IMR-90 (cell line): ENCODE measurements at regions not wholly inside any gene's neighbourhood (a gene's known extent, or its start where the extent isn't known, plus 50 kb on each side); places are given as distances from the start of the nearest gene placed in this dataset.

ENCODE experiments used
- ATAC-seq: fragments of 200-7000 bp; cut with Tn5 transposase; 2 replicates; pipeline ENCODE4 v1.9.1; 2020; ENCODE audit warnings: low read depth, mild to moderate bottlenecking, moderate library complexity
- BruUV-seq: library from RNA; stranded (reverse); fragments of 400-500 nt; replicated peaks from 2 replicates; lab custom pipeline; 2021; lab: Mats Ljungman, UMichigan
- CTCF ChIA-PET: fragments of 300-600 bp; formaldehyde crosslinking; extraction: SDS; loops from one replicate; lab custom pipeline; 2021; ENCODE audit warnings: antibody characterized with exemption; lab: Yijun Ruan, JAX
- POLR2A ChIA-PET: fragments of 300-600 bp; sonication (Branson Sonifier 250); formaldehyde crosslinking; loops from one replicate; lab custom pipeline; 2022; ENCODE audit warnings: antibody characterized with exemption; ENCODE audit not compliant: unreplicated experiment; lab: Charles Lee
- DNase-seq: peaks from one replicate; pipeline ENCODE4 v3.0.0; 2013
- H2AFZ ChIP-seq: replicated peaks from 2 replicates; pipeline ENCODE3; 2013; ENCODE audit warnings: low read length, mild to moderate bottlenecking; ENCODE audit not compliant: poor library complexity
- H2AK5ac ChIP-seq: 2 replicates; pipeline ENCODE4 v1.6.1; 2013; ENCODE audit warnings: low read depth, low read length, inconsistent platforms
- H2AK9ac ChIP-seq: replicated peaks from 2 replicates; pipeline ENCODE3; 2013; ENCODE audit warnings: mild to moderate bottlenecking, low read depth, low read length, moderate library complexity; ENCODE audit not compliant: poor library complexity
- H2BK120ac ChIP-seq: 2 replicates; pipeline ENCODE4 v1.6.1; 2013; ENCODE audit warnings: low read depth, low read length, inconsistent platforms
- H2BK15ac ChIP-seq: 3 replicates; pipeline ENCODE4 v1.6.1; 2013; ENCODE audit warnings: low read depth, low read length, inconsistent platforms
- H2BK20ac ChIP-seq: 2 replicates; pipeline ENCODE4 v1.6.1; 2013; ENCODE audit warnings: low read depth, mild to moderate bottlenecking, inconsistent platforms, low read length, moderate library complexity
- H2BK5ac ChIP-seq: 2 replicates; pipeline ENCODE4 v1.6.1; 2013; ENCODE audit warnings: mild to moderate bottlenecking, low read depth, low read length, inconsistent platforms; ENCODE audit not compliant: poor library complexity, severe bottlenecking
- H3K14ac ChIP-seq: replicated peaks from 2 replicates; pipeline ENCODE4 v1.6.1; 2013; ENCODE audit warnings: low read depth, low read length, inconsistent platforms
- H3K18ac ChIP-seq: 2 replicates; pipeline ENCODE4 v1.6.1; 2013; ENCODE audit warnings: low read depth, low read length, control low read depth
- H3K23ac ChIP-seq: 2 replicates; pipeline ENCODE4 v1.6.1; 2013; ENCODE audit warnings: low read depth, low read length, inconsistent platforms
- H3K27ac ChIP-seq: 2 replicates; pipeline ENCODE4 v1.5.1; 2013; ENCODE audit warnings: mild to moderate bottlenecking, control low read depth, low read length; ENCODE audit not compliant: insufficient read depth
- H3K27me3 ChIP-seq: 2 replicates; pipeline ENCODE4 v1.6.1; 2013; ENCODE audit warnings: low read length; ENCODE audit not compliant: control insufficient read depth, insufficient read depth
- H3K36me3 ChIP-seq: 2 replicates; pipeline ENCODE4 v1.6.1; 2013; ENCODE audit warnings: low read length, mixed read lengths; ENCODE audit not compliant: control insufficient read depth, insufficient read depth
- H3K4ac ChIP-seq: 2 replicates; pipeline ENCODE4 v1.6.1; 2013; ENCODE audit warnings: low read depth, low read length, inconsistent platforms
- H3K4me1 ChIP-seq: 2 replicates; pipeline ENCODE4 v1.6.1; 2013; ENCODE audit warnings: low read length, mixed read lengths; ENCODE audit not compliant: control insufficient read depth, insufficient read depth
- H3K4me2 ChIP-seq: 2 replicates; pipeline ENCODE4 v1.6.1; 2013; ENCODE audit warnings: low read depth, mild to moderate bottlenecking, control low read depth, low read length, moderate library complexity
- H3K4me3 ChIP-seq: 2 replicates; pipeline ENCODE4 v1.5.1; 2013; ENCODE audit warnings: low read depth, mild to moderate bottlenecking, control low read depth, low read length, moderate library complexity; ENCODE audit not compliant: insufficient read depth
- H3K56ac ChIP-seq: 2 replicates; pipeline ENCODE4 v1.6.1; 2013; ENCODE audit warnings: low read length, inconsistent platforms; ENCODE audit not compliant: insufficient read depth; ENCODE audit errors: extremely low read depth
- H3K79me1 ChIP-seq, 2 experiments: 2 replicates each; pipeline ENCODE4 v1.6.1; 2013; ENCODE audit warnings: low read length in 2 of 2, inconsistent platforms in 1 of 2, low read depth in 1 of 2
- H3K9ac ChIP-seq: 2 replicates; pipeline ENCODE4 v1.6.1; 2013; ENCODE audit warnings: low read depth, low read length, control low read depth
- H3K9me1 ChIP-seq: 2 replicates; pipeline ENCODE4 v1.6.1; 2013; ENCODE audit warnings: low read length, inconsistent platforms; ENCODE audit not compliant: insufficient read depth
- H3K9me3 ChIP-seq: 2 replicates; pipeline ENCODE4 v1.6.1; 2013; ENCODE audit warnings: low read length; ENCODE audit not compliant: control insufficient read depth, insufficient read depth
- H4K20me1 ChIP-seq: 2 replicates; pipeline ENCODE4 v1.6.1; 2013; ENCODE audit warnings: low read length, inconsistent platforms; ENCODE audit not compliant: insufficient read depth
- H4K5ac ChIP-seq: 2 replicates; pipeline ENCODE4 v1.6.1; 2013; ENCODE audit warnings: mild to moderate bottlenecking, low read depth, low read length, control low read depth
- H4K8ac ChIP-seq, 2 experiments: 2 replicates each; pipeline ENCODE4 v1.6.1; 2013; ENCODE audit warnings: low read depth in 2 of 2, low read length in 2 of 2, control low read depth in 1 of 2, inconsistent platforms in 1 of 2
- H4K91ac ChIP-seq: 2 replicates; pipeline ENCODE4 v1.6.1; 2013; ENCODE audit warnings: low read depth, low read length, inconsistent platforms; ENCODE audit not compliant: insufficient read depth
- BHLHE40 ChIP-seq: fragments of 150-350 bp; IDR thresholded peaks from 2 replicates; pipeline ENCODE4 v1.6.1; 2016; ENCODE audit warnings: mild to moderate bottlenecking, low read depth, low read length
- CEBPB ChIP-seq: IDR thresholded peaks from 2 replicates; pipeline ENCODE4 v1.6.1; 2012; ENCODE audit warnings: low read depth, low read length, improper control_type of control experiment
- CHD1 ChIP-seq: IDR thresholded peaks from 2 replicates; pipeline ENCODE4 v1.6.1; 2012; ENCODE audit warnings: low read depth, low read length, improper control_type of control experiment
- CTCF ChIP-seq: conservative IDR thresholded peaks from 2 replicates; pipeline ENCODE4 v1.5.1; 2012; ENCODE audit warnings: mild to moderate bottlenecking, low read depth, low read length, improper control_type of control experiment
- ELK1 ChIP-seq: fragments of 150-350 bp; IDR thresholded peaks from 2 replicates; pipeline ENCODE4 v1.6.1; 2016; ENCODE audit warnings: low read depth, mild to moderate bottlenecking, low read length, moderate library complexity, borderline replicate concordance
- FOS ChIP-seq: fragments of 150-350 bp; IDR thresholded peaks from 2 replicates; pipeline ENCODE4 v1.6.1; 2016; ENCODE audit warnings: low read depth, low read length
- MAFK ChIP-seq: IDR thresholded peaks from 2 replicates; pipeline ENCODE4 v1.6.1; 2012; ENCODE audit warnings: low read depth, low read length, improper control_type of control experiment
- MAZ ChIP-seq: IDR thresholded peaks from 2 replicates; pipeline ENCODE4 v1.6.1; 2012; ENCODE audit warnings: low read depth, mild to moderate bottlenecking, low read length, improper control_type of control experiment, moderate library complexity, borderline replicate concordance
- MXI1 ChIP-seq: IDR thresholded peaks from 2 replicates; pipeline ENCODE4 v1.6.1; 2012; ENCODE audit warnings: low read depth, mild to moderate bottlenecking, low read length, moderate library complexity, borderline replicate concordance
- NFE2L2 ChIP-seq: fragments of 150-350 bp; IDR thresholded peaks from 2 replicates; pipeline ENCODE4 v1.6.1; 2016; ENCODE audit warnings: low read depth, mild to moderate bottlenecking, low read length
- POLR2A ChIP-seq: IDR thresholded peaks from 2 replicates; pipeline ENCODE4 v1.6.1; 2012; ENCODE audit warnings: mild to moderate bottlenecking, low read depth, low read length
- RAD21 ChIP-seq: IDR thresholded peaks from 2 replicates; pipeline ENCODE4 v1.6.1; 2012; ENCODE audit warnings: low read length, improper control_type of control experiment
- RCOR1 ChIP-seq: IDR thresholded peaks from 2 replicates; pipeline ENCODE4 v1.6.1; 2012; ENCODE audit warnings: mild to moderate bottlenecking, low read length, improper control_type of control experiment; ENCODE audit not compliant: insufficient replicate concordance
- RFX5 ChIP-seq: IDR thresholded peaks from 2 replicates; pipeline ENCODE4 v1.8.0; 2012; ENCODE audit warnings: low read depth, mild to moderate bottlenecking, low read length, moderate library complexity
- SMC3 ChIP-seq: fragments of 150-350 bp; IDR thresholded peaks from 2 replicates; pipeline ENCODE4 v1.6.1; 2016; ENCODE audit warnings: low read depth, mild to moderate bottlenecking, antibody characterized with exemption, low read length, moderate library complexity
- USF2 ChIP-seq: fragments of 150-350 bp; IDR thresholded peaks from 2 replicates; pipeline ENCODE4 v1.6.1; 2017; ENCODE audit warnings: mild to moderate bottlenecking, antibody characterized with exemption, low read length, low read depth
- WGBS, 2 experiments: methylation state at CpG; one replicate each; pipeline versions ENCODE4 v1.1.5 to v1.1.7; 2013; ENCODE audit warnings: missing lambda C conversion rate in 2 of 2; ENCODE audit not compliant: insufficient read length in 1 of 2; ENCODE audit errors: extremely low coverage in 2 of 2; 5-methylcytosine and 5-hydroxymethylcytosine counted together
- dilution Hi-C: fragments of 300-500 bp; cut with HindIII; formaldehyde crosslinking; loops from one replicate; pipeline ENCODE4 v1.14.3; 2018; ENCODE audit warnings: low sequenced_read_pairs; ENCODE audit not compliant: unreplicated experiment
- in situ Hi-C: fragments of 300-500 bp; cut with MboI; formaldehyde crosslinking; loops from 3 replicates; pipeline ENCODE4 v1.14.3; 2019; ENCODE audit warnings: low sequenced_read_pairs, inconsistent platforms, mixed read lengths
- intact Hi-C: fragments of 100-400 bp; cut with micrococcal nuclease; formaldehyde crosslinking; loops from 2 replicates; pipeline ENCODE4 v1.10.0; 2022

GRCh38 chr9:120338340-120338739 is 241.6 kb downstream of the CDK5RAP2 start:
- Histone ChIP-seq H3K9me1 (no peaks in the 10 kb centered on the region), H3K18ac (no peak overlapping the region), H2AK5ac (no peak overlapping the region), H3K36me3 (no peaks in the 10 kb centered on the region), H4K8ac (no peak overlapping the region), H2BK120ac (no peak overlapping the region), H3K4me3 (no peak overlapping the region), H3K9ac (no peak overlapping the region), H2BK15ac (no peak overlapping the region), H3K23ac (no peak overlapping the region; the same call in 1 of the 2 replicates), H2AFZ (no peak overlapping the region), H4K5ac (no peak overlapping the region), H2BK20ac (no peak overlapping the region), H2BK5ac (no peak overlapping the region), H3K27ac (no peak overlapping the region), H3K14ac (no peak overlapping the region), H2AK9ac (no peak overlapping the region), H3K9me3 (no peaks in the 10 kb centered on the region), H4K20me1 (no peaks in the 10 kb centered on the region), H3K4me1 (no peaks in the 10 kb centered on the region), H3K79me1 (no peaks in the 10 kb centered on the region), H3K4me2 (no peak overlapping the region), H3K4ac (no peak overlapping the region), H3K56ac (no peak overlapping the region), H3K27me3 (peaks cover 2% of the 10 kb centered on the region), H4K91ac (no peak overlapping the region)
- TF ChIP-seq POLR2A, result no peak
- TF ChIP-seq USF2, result no peak
- no peak for TF ChIP-seq NFE2L2
- no peak for TF ChIP-seq BHLHE40
- TF ChIP-seq MAFK, result no peak
- TF ChIP-seq RCOR1, result no peak
- no peak for TF ChIP-seq CEBPB
- TF ChIP-seq RAD21, result no peak
- no peak for TF ChIP-seq MAZ
- no peak for TF ChIP-seq CHD1
- TF ChIP-seq SMC3, result no peak
- no peak for TF ChIP-seq FOS
- TF ChIP-seq RFX5, result no peak
- TF ChIP-seq CTCF, result no peak
- TF ChIP-seq ELK1, result no peak
- no peak for TF ChIP-seq MXI1
- ChIA-PET CTCF (no interaction called here), POLR2A (no interaction called here)
- WGBS, 2 experiments, result 29% methylated on average over 1 of the region's 2 CpGs; no CpG with 5 or more reads in 1 of the 2 experiments
- in situ Hi-C loops, result no loop called here
- intact Hi-C loops, result no loop called here
- DNase-seq (no peak), ATAC-seq (no peak)
- BruUV-seq, result no TSS peak
- dilution Hi-C loops, result no loop called here
